Subcutaneous abdominal adipose tissue (tissue), 5 donors: ENCODE measurements at regions not wholly inside any gene's neighbourhood (a gene's known extent, or its start where the extent isn't known, plus 50 kb on each side); places are given as distances from the start of the nearest gene placed in this dataset.

ENCODE experiments used
- H3K27ac ChIP-seq: one replicate; pipeline ENCODE4 v1.7.0; 2013; ENCODE audit warnings: low read depth, mild to moderate bottlenecking, inconsistent platforms, low read length, moderate library complexity
- H3K27me3 ChIP-seq, 5 donors: one replicate each; pipeline ENCODE4 v1.7.0; 2013; ENCODE audit warnings: low read length in 5 of 5, inconsistent platforms in 1 of 5; ENCODE audit not compliant: control insufficient read depth in 5 of 5, insufficient read depth in 4 of 5
- H3K36me3 ChIP-seq, 5 donors: one replicate each; pipeline ENCODE4 v1.7.0; 2013; ENCODE audit warnings: low read length in 5 of 5; ENCODE audit not compliant: control insufficient read depth in 5 of 5, insufficient read depth in 5 of 5
- H3K4me1 ChIP-seq, 5 donors: one replicate each; pipeline ENCODE4 v1.7.0; 2013; ENCODE audit warnings: low read length in 5 of 5, mild to moderate bottlenecking in 3 of 5, moderate library complexity in 1 of 5; ENCODE audit not compliant: control insufficient read depth in 5 of 5, insufficient read depth in 5 of 5
- H3K4me3 ChIP-seq, 5 donors: one replicate each; pipeline ENCODE4 v1.7.0; 2013; ENCODE audit warnings: low read length in 5 of 5, low read depth in 1 of 5
- H3K9ac ChIP-seq, 5 donors: one replicate each; pipeline ENCODE4 v1.7.0; 2013; ENCODE audit warnings: low read length in 5 of 5, mild to moderate bottlenecking in 4 of 5, moderate library complexity in 3 of 5
- H3K9me3 ChIP-seq, 5 donors: one replicate each; pipeline ENCODE4 v1.7.0; 2013; ENCODE audit warnings: low read length in 5 of 5; ENCODE audit not compliant: control insufficient read depth in 5 of 5
- donor health status: healthy.
- donor health status: healthy.
- donor health status: healthy.
- donor health status: healthy.
- donor health status: healthy.

- Histone ChIP-seq H3K4me3 (no peak overlapping the region), H3K27ac (no peak overlapping the region)
Measured at GRCh38 chr2:103437161-103437560, 675.3 kb downstream of the TMEM182 start.

GRCh38 chr2:103445347-103445746 is 683.5 kb downstream of the TMEM182 start:
- no peaks in the 10 kb centered on the region for H3K36me3 ChIP-seq
- H3K4me1 ChIP-seq, result no peaks in the 10 kb centered on the region
- H3K9ac ChIP-seq, result no peak overlapping the region
- H3K4me3 ChIP-seq, result no peak overlapping the region
- no peaks in the 10 kb centered on the region for H3K9me3 ChIP-seq
- H3K27ac ChIP-seq, result no peak overlapping the region
- H3K27me3 ChIP-seq, result no peaks in the 10 kb centered on the region

More at GRCh38 chr2:103437161-103437560, 675.3 kb downstream of the TMEM182 start:
- no peaks in the 10 kb centered on the region for H3K36me3 ChIP-seq
- peaks cover 0 to 3% (median 0%) of the 10 kb centered on the region in 5 donors for H3K9me3 ChIP-seq
- no peaks in the 10 kb centered on the region for H3K27me3 ChIP-seq
- no peak overlapping the region for H3K9ac ChIP-seq
- H3K4me1 ChIP-seq, result no peaks in the 10 kb centered on the region

- H3K9ac ChIP-seq, result no peak overlapping the region
- no peak overlapping the region for H3K27ac ChIP-seq
- H3K36me3 ChIP-seq, result no peaks in the 10 kb centered on the region
- no peaks in the 10 kb centered on the region for H3K27me3 ChIP-seq
- no peak overlapping the region for H3K4me3 ChIP-seq
- no peaks in the 10 kb centered on the region for H3K9me3 ChIP-seq
- H3K4me1 ChIP-seq, result no peaks in the 10 kb centered on the region
Measured at GRCh38 chr2:103448495-103448894, 686.7 kb downstream of the TMEM182 start.

GRCh38 chr2:103451283-103451682 is 689.5 kb downstream of the TMEM182 start:
- Histone ChIP-seq H3K4me3 (no peak overlapping the region), H3K36me3 (no peaks in the 10 kb centered on the region), H3K4me1 (no peaks in the 10 kb centered on the region), H3K9ac (no peak overlapping the region), H3K27ac (no peak overlapping the region), H3K27me3 (no peaks in the 10 kb centered on the region), H3K9me3 (no peaks in the 10 kb centered on the region)

- Histone ChIP-seq H3K27ac (no peak overlapping the region), H3K9ac (no peak overlapping the region), H3K4me3 (no peak overlapping the region), H3K36me3 (no peaks in the 10 kb centered on the region), H3K9me3 (no peaks in the 10 kb centered on the region), H3K27me3 (no peaks in the 10 kb centered on the region), H3K4me1 (no peaks in the 10 kb centered on the region)
Measured at GRCh38 chr2:103459283-103459682, 697.5 kb downstream of the TMEM182 start.

GRCh38 chr2:103462101-103462500 is 700.3 kb downstream of the TMEM182 start:
- no peak overlapping the region for H3K27ac ChIP-seq
- no peak overlapping the region for H3K9ac ChIP-seq
- H3K36me3 ChIP-seq, result no peaks in the 10 kb centered on the region
- no peaks in the 10 kb centered on the region for H3K9me3 ChIP-seq
- no peaks in the 10 kb centered on the region for H3K27me3 ChIP-seq
- no peaks in the 10 kb centered on the region for H3K4me1 ChIP-seq
- H3K4me3 ChIP-seq, result no peak overlapping the region

- H3K4me3 ChIP-seq, result no peak overlapping the region
- H3K27ac ChIP-seq, result no peak overlapping the region
- H3K9me3 ChIP-seq, result no peaks in the 10 kb centered on the region
- no peaks in the 10 kb centered on the region for H3K27me3 ChIP-seq
- no peaks in the 10 kb centered on the region for H3K4me1 ChIP-seq
- no peaks in the 10 kb centered on the region for H3K36me3 ChIP-seq
- H3K9ac ChIP-seq, result no peak overlapping the region
Measured at GRCh38 chr2:103462712-103463111, 700.9 kb downstream of the TMEM182 start.

- no peak overlapping the region for H3K27ac ChIP-seq
- no peaks in the 10 kb centered on the region for H3K36me3 ChIP-seq
- H3K27me3 ChIP-seq, result no peaks in the 10 kb centered on the region
- H3K9me3 ChIP-seq, result no peaks in the 10 kb centered on the region
- H3K4me3 ChIP-seq, result no peak overlapping the region
- H3K9ac ChIP-seq, result no peak overlapping the region
- no peaks in the 10 kb centered on the region for H3K4me1 ChIP-seq
Measured at GRCh38 chr2:103464831-103465230, 703.0 kb downstream of the TMEM182 start.

- Histone ChIP-seq H3K4me3 (no peak overlapping the region), H3K9ac (no peak overlapping the region), H3K36me3 (no peaks in the 10 kb centered on the region), H3K9me3 (no peaks in the 10 kb centered on the region), H3K27me3 (no peaks in the 10 kb centered on the region), H3K27ac (no peak overlapping the region), H3K4me1 (no peaks in the 10 kb centered on the region)
Measured at GRCh38 chr2:103469800-103470199, 708.0 kb downstream of the TMEM182 start.

- Histone ChIP-seq H3K36me3 (no peaks in the 10 kb centered on the region), H3K27me3 (peaks cover 0 to 3% (median 0%) of the 10 kb centered on the region in 5 donors), H3K9ac (no peak overlapping the region), H3K27ac (no peak overlapping the region), H3K4me1 (no peaks in the 10 kb centered on the region), H3K4me3 (no peak overlapping the region), H3K9me3 (no peaks in the 10 kb centered on the region)
Measured at GRCh38 chr2:103484906-103485305, 723.1 kb downstream of the TMEM182 start.

- Histone ChIP-seq H3K4me1 (no peaks in the 10 kb centered on the region), H3K36me3 (no peaks in the 10 kb centered on the region), H3K27ac (no peak overlapping the region), H3K9me3 (no peaks in the 10 kb centered on the region), H3K9ac (no peak overlapping the region), H3K27me3 (no peaks in the 10 kb centered on the region), H3K4me3 (no peak overlapping the region)
Measured at GRCh38 chr2:103496850-103497249, 735.0 kb downstream of the TMEM182 start.
